MCF 10A (cell line): ENCODE measurements at regions not wholly inside any gene's neighbourhood (a gene's known extent, or its start where the extent isn't known, plus 50 kb on each side); places are given as distances from the start of the nearest gene placed in this dataset.

Source experiments
- BruUV-seq: library from RNA; stranded (reverse); fragments of 400-500 nt; replicated peaks from 2 replicates; lab custom pipeline; 2021; lab: Mats Ljungman, UMichigan
- CTCF ChIA-PET: fragments of 300-600 bp; sonication (Branson Sonifier 250); formaldehyde crosslinking; extraction: SDS; loops from one replicate; lab custom pipeline; 2021; ENCODE audit warnings: antibody characterized with exemption, inconsistent platforms; lab: Yijun Ruan, JAX
- POLR2A ChIA-PET: fragments of 300-600, 350-650 bp; sonication (Branson Sonifier 250); formaldehyde crosslinking; extraction: SDS; loops from one replicate; lab custom pipeline; 2020; ENCODE audit warnings: antibody characterized with exemption, inconsistent platforms; lab: Yijun Ruan, JAX
- DNase-seq: peaks from one replicate; pipeline ENCODE4 v3.0.0-alpha.2; 2018; ENCODE audit not compliant: unreplicated experiment
- H3K27ac Mint-ChIP-seq: one replicate; pipeline ENCODE4 v1.8.0; 2022; ENCODE audit warnings: mild to moderate bottlenecking, low read depth, mixed read lengths; ENCODE audit not compliant: unreplicated experiment
- H3K27me3 Mint-ChIP-seq: one replicate; pipeline ENCODE4 v1.8.0; 2022; ENCODE audit warnings: mixed read lengths; ENCODE audit not compliant: insufficient read depth, unreplicated experiment
- H3K36me3 Mint-ChIP-seq: one replicate; pipeline ENCODE4 v1.8.0; 2022; ENCODE audit warnings: mild to moderate bottlenecking, moderate library complexity, mixed read lengths; ENCODE audit not compliant: insufficient read depth, unreplicated experiment
- H3K4me1 Mint-ChIP-seq: one replicate; pipeline ENCODE4 v1.8.0; 2022; ENCODE audit warnings: mixed read lengths; ENCODE audit not compliant: insufficient read depth, unreplicated experiment
- H3K4me3 Mint-ChIP-seq: one replicate; pipeline ENCODE4 v1.8.0; 2022; ENCODE audit warnings: mild to moderate bottlenecking, moderate library complexity, mixed read lengths; ENCODE audit not compliant: unreplicated experiment
- H3K9me3 Mint-ChIP-seq: one replicate; pipeline ENCODE4 v1.8.0; 2022; ENCODE audit warnings: mixed read lengths; ENCODE audit not compliant: unreplicated experiment
- CTCF ChIP-seq: fragments of 200-600 bp; IDR thresholded peaks from one replicate; pipeline ENCODE4 v1.8.0; 2022; ENCODE audit warnings: antibody characterized with exemption, mild to moderate bottlenecking; ENCODE audit not compliant: unreplicated experiment
- intact Hi-C: fragments of 100-400 bp; cut with micrococcal nuclease; formaldehyde crosslinking; loops from 2 replicates; pipeline ENCODE4 v1.14.1; 2022

GRCh38 chr3:66585520-66586095 lies 84.8 kb upstream of the LRIG1 start:
- Mint-ChIP-seq H3K4me1 (peaks cover 7% of the 10 kb centered on the region), H3K27ac (no peak overlapping the region), H3K27me3 (no peaks in the 10 kb centered on the region), H3K4me3 (no peak overlapping the region), H3K9me3 (no peaks in the 10 kb centered on the region), H3K36me3 (no peaks in the 10 kb centered on the region)
- BruUV-seq, result no TSS peak
- DNase-seq, result no peak
- TF ChIP-seq CTCF, result no peak
- ChIA-PET CTCF (interaction anchor here (0.6 to 1.3 kb wide), 3 partner anchors 8 to 58 kb away, joined by 3 to 5 read pairs (median 4); no protein-coding TSS in a partner anchor), POLR2A (interaction anchor here (1.2 kb wide), 1 partner anchor 14 kb away, joined by 3 read pairs; no protein-coding TSS in a partner anchor)
- intact Hi-C loops, result no loop called here

- H3K27me3 Mint-ChIP-seq, result no peaks in the 10 kb centered on the region
- H3K27ac Mint-ChIP-seq, result no peak overlapping the region
- H3K36me3 Mint-ChIP-seq, result no peaks in the 10 kb centered on the region
- H3K9me3 Mint-ChIP-seq, result no peaks in the 10 kb centered on the region
- BruUV-seq, result no TSS peak
- POLR2A ChIA-PET, result no interaction called here
- TF ChIP-seq CTCF, result no peak
- intact Hi-C loops, result no loop called here
- no peak for DNase-seq
- CTCF ChIA-PET, result no interaction called here
- peaks cover 7% of the 10 kb centered on the region for H3K4me1 Mint-ChIP-seq
- H3K4me3 Mint-ChIP-seq, result no peak overlapping the region
Observed at GRCh38 chr3:66586853-66587252, 86.0 kb upstream of the LRIG1 start.

GRCh38 chr3:66588340-66588847 lies 87.6 kb upstream of the LRIG1 start:
- DNase-seq, result no peak
- H3K36me3 Mint-ChIP-seq, result no peaks in the 10 kb centered on the region
- POLR2A ChIA-PET, result no interaction called here
- no peak overlapping the region for H3K4me3 Mint-ChIP-seq
- BruUV-seq, result no TSS peak
- H3K9me3 Mint-ChIP-seq, result no peaks in the 10 kb centered on the region
- H3K27ac Mint-ChIP-seq, result no peak overlapping the region
- H3K4me1 Mint-ChIP-seq, result peaks cover 7% of the 10 kb centered on the region
- no peak for TF ChIP-seq CTCF
- intact Hi-C loops, result no loop called here
- no peaks in the 10 kb centered on the region for H3K27me3 Mint-ChIP-seq
- CTCF ChIA-PET, result interaction anchor here (0.6 to 1.7 kb wide), 3 partner anchors 9 to 181 kb away, joined by 3 to 6 read pairs (median 6); no protein-coding TSS in a partner anchor

- no peak overlapping the region for H3K4me3 Mint-ChIP-seq
- no TSS peak for BruUV-seq
- TF ChIP-seq CTCF, result no peak
- H3K4me1 Mint-ChIP-seq, result peaks cover 20% of the 10 kb centered on the region
- intact Hi-C loops, result no loop called here
- DNase-seq, result no peak
- H3K36me3 Mint-ChIP-seq, result no peaks in the 10 kb centered on the region
- ChIA-PET CTCF (interaction anchor here (0.9 to 1.7 kb wide), 2 partner anchors 16 to 230 kb away, joined by 4 read pairs; no protein-coding TSS in a partner anchor), POLR2A (no interaction called here)
- H3K9me3 Mint-ChIP-seq, result no peaks in the 10 kb centered on the region
- no peak overlapping the region for H3K27ac Mint-ChIP-seq
- no peaks in the 10 kb centered on the region for H3K27me3 Mint-ChIP-seq
Observed at GRCh38 chr3:66592016-66592761, 91.4 kb upstream of the LRIG1 start.
